Activated CD4-positive, CD25-positive, alpha-beta regulatory T cell treated with anti-CD3 and anti-CD28 coated beads, Interleukin-2, amount 50 U/mL, for 16 hours (primary cell): ENCODE measurements at regions not wholly inside any gene's neighbourhood (a gene's known extent, or its start where the extent isn't known, plus 50 kb on each side); places are given as distances from the start of the nearest gene placed in this dataset.

Experiments
- DNase-seq: peaks from one replicate; pipeline ENCODE4 v3.0.0-alpha.2; 2020; ENCODE audit warnings: low read depth, low spot score

DNA sequence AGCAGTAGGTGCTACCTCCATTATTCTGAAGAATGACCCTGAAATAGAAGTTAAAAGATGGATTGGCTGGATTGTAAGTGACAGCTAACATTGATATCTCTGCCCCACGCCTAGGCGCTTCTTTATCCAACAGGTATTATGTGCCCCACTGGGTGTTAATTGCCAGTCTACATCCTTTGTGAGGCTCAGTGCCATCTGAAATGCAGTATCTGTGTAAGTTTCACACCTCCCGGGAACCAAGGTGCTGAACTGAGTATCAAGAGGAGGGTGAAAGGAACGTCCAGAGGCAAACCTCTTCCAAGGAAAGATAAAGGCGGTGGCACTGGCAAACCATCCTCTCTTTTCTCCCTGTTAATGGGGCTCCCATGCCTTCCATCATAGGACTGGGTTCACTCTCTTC is 181.1 kb upstream of the UBL3 start:
- no peak for DNase-seq

GRCh38 chr13:30030141-30030750 is 179.8 kb upstream of the UBL3 start:
- DNase-seq, result no peak

- DNase-seq, result no peak
Measured at GRCh38 chr13:30027569-30028455, 177.4 kb upstream of the UBL3 start.

DNA sequence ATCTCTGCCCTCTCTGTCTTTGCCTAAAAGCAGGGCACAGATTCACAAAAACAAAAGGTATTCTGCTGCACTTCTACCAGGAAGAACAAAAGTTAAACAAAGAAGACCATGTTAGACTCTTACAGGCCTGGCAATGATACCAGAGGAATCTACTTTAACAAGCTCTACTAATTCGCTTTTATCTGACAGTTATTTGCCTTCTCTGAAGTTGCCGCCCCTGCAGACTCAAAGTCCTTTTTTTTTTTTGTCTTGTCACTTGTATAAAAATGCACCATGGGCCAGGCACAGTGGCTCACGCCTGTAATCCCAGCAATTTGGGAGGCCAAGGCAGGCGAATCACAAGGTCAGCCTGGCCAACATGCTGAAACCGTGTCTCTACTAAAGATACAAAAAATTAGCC is 176.5 kb upstream of the UBL3 start:
- no peak for DNase-seq

- DNase-seq, result no peak
Measured at GRCh38 chr13:30026093-30026492, 175.7 kb upstream of the UBL3 start.

DNA sequence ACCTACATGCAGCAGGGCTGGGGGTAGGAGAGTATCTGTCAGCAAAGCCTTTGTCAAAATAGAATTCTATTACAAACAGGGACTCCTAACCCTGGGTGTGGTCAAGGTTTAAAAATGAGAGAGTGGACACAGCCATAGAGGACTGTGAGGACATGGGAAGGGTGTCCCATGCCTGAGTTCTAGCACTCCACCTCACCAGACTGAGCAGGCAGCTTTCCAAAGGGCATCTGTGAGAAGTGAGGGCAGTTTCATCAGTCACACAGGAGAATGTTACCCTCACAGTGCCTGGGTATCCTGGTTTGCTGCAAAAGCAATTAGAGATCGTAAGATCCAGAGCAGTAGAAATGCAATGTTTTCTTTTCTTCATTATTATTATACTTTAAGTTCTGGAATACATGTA is 174.9 kb upstream of the UBL3 start:
- no peak for DNase-seq

DNA sequence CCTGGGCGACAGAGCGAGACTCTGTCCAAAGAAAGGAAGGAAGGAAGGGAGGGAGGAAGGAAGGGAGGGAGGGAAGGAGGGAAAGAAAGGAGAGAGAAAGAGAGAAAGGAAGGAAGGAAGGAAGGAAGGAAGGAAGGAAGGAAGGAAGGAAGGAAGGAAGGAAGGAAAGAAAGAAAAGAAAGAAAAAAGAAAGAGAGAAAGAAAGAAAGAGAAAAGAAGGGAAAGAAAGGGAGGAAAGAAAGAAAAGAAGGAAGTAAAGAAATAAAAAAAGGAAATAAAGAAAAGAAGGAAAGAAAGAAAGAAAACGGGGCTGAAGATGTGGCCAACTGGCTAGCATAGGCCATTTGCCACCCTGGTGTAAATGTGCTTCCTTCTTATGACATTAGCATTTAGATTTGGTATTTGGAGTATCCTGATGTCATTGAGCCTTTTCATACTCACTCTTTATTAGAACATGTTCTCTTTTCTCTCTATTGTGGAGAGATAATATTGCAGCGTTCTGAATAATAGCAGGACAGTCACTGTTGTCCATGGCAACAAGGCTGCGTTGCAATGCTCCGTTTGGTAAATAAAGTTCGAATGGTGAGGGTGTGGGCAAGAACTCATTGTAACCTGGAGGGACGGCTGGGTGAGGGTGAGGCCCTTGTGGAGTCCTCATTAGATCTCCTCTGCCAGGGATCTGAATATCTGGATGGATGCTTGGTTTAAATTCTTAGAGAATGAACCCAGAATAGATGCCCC is 173.9 kb upstream of the UBL3 start:
- no peak for DNase-seq

- DNase-seq, result no peak
Measured at GRCh38 chr13:30023196-30023895, 172.9 kb upstream of the UBL3 start.

DNA sequence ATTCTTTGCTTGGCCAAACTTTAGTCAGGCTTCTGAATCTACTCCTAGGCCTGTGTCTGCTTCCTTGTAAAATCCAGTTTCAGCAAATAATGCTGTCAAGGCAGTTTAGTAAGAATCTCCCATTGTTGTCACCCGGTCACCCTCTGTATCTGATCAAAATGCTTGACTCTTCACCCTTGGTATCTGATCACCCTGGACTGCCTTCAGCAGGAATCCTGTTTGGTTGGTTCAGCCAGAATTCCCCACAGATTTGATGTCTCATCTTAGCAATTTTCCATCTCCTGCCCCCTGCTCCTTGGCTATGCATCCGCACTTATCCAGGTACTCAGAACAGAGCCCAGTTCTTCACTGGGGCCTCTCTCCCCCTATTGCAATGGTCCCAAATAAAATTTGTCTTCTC is 172.4 kb upstream of the UBL3 start:
- no peak for DNase-seq

GRCh38 chr13:30022256-30022655 is 171.8 kb upstream of the UBL3 start:
- DNase-seq, result no peak

DNA sequence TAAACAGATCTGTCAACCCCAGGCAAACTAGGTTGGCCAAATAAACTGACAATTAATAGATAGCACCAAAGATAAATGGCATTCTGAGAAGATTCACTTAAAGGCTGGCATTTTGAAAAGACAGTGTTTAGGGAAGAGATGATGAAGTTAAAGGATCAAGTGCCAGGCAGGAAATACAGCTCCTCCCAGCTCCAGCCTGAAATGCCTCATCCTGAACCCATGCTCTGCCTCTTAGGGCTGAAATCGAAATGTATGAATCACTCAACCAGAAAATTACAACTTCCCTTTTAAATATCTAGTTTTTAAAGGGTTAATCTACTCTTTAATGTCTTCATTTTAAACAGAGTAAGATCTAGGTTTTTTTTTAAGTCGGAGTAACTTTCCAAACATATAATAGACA is 171.2 kb upstream of the UBL3 start:
- DNase-seq, result no peak

DNA sequence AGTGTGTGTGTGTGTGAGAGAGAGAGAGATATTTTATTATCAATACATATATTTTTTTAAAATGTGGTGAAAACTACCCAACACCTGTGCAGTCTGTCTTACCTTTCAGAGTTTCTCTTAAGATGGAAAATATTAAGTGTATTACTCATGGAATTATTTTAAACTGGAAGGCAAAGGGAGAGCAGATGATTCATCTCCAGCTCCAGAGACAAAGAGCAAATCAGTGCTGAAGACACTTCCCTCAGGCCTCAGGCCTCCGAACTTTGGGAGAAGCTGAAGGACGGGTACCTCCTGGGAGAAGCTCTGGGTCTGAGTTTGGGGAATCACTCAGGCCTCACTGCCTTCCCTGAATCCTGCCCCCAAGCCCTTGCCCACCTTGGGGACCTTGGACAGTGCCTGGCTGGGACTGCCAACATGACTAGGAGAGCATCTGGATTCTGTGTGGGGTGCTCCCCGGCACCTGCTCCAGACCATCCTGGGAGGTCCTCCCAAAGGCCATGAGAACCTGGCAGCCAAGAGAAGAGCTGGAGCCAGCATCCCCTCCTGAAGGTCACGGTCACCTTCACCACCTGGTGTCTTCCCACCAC is 170.4 kb upstream of the UBL3 start:
- DNase-seq, result no peak

DNA sequence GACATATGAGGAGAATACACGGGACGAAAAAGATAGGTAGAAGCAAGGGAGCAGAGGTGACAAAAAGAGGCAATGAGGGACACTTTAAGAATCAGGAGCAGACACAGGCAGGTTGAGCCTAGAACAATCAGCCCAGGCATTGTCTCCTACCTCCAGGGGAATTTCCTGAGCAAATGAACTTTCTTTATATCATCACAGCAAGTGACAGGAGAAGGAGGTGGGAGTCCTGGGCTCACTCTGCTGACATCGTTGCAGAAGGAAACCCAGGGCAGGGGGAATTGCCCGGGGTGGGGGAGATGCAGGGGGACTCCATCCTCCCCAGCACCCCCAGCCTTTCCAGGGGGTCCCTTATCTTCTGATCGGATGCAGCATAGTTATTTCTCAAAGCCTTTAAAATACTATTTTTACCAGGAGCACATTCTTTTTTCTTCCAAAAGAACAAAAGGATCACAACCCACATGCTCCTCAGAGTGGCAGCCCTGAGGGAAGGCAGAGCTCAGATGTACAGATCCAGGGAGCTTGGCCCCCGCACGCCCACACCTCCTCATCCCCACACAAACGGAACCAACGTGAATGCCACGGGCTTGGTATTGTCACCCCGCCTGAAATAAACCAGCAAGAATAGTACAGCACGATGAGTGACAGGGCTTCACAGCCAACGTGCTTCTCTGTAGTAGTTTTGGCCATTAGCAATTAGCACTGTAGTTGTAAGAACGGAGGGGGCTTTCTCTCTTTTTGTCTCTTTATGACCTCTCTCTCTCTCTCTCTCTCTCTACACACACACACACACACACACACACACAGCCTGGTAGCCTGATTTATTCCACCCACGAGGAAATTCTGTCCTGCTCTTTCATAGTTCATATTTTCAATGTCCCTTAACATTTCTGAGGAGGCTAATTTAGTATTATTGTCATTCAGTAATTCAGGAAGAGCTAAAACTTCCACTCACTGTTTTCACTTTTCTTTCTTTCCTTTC is 169.5 kb upstream of the UBL3 start:
- no peak for DNase-seq

GRCh38 chr13:30017880-30018279 is 167.5 kb upstream of the UBL3 start:
- no peak for DNase-seq

- no peak for DNase-seq
Measured at GRCh38 chr13:30016398-30016797, 166.0 kb upstream of the UBL3 start.

- no peak for DNase-seq
Measured at GRCh38 chr13:30009411-30009810, 159.0 kb upstream of the UBL3 start.

DNA sequence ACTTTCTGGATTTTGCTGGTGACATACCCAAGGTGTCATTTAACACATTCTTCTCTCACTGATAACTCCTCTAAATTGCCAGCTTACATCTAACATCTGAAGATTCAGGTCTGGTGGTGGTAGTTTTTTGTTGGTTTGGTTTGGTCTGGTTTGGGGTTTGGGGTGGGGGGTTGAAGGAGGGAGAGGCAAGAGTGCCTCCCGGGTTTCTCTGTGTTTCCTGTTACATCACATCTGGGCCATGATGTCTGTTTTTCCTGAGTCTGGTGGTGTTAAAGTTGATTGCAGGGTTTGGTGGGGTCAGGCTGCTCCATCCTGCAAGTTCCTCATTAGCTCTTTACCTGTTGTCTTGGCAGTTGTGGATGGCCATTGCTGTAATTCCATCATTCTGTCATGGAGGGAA is 155.8 kb upstream of the UBL3 start:
- no peak for DNase-seq

GRCh38 chr13:30004204-30004603 is 153.8 kb upstream of the UBL3 start:
- no peak for DNase-seq

GRCh38 chr13:30002577-30002976 is 152.2 kb upstream of the UBL3 start:
- no peak for DNase-seq

GRCh38 chr13:30000370-30000765 is 150.0 kb upstream of the UBL3 start:
- DNase-seq, result no peak
